Breast epithelium (tissue), 4 donors: ENCODE measurements at regions not wholly inside any gene's neighbourhood (a gene's known extent, or its start where the extent isn't known, plus 50 kb on each side); places are given as distances from the start of the nearest gene placed in this dataset.

Experiments used
- DNase-seq, 2 donors: peaks; one replicate each; pipeline ENCODE4 v3.0.0-alpha.2; 2019; ENCODE audit warnings: low spot score in 2 of 2
- H3K27ac ChIP-seq, 2 donors: fragments of 200-600 bp; sonication (generic) in 1 of 2; one replicate each; pipeline ENCODE4 v1.5.1; 2016 to 2019; ENCODE audit warnings: mild to moderate bottlenecking in 1 of 2
- H3K27me3 ChIP-seq, 2 donors: fragments of 200-600 bp; sonication (generic) in 1 of 2; one replicate each; pipeline versions ENCODE4 v1.5.1 to v1.6.0; 2017 to 2019; ENCODE audit warnings: control low read depth in 1 of 2, mild to moderate bottlenecking in 1 of 2
- H3K36me3 ChIP-seq: fragments of 200-600 bp; one replicate; pipeline ENCODE4 v1.5.1; 2019
- H3K4me1 ChIP-seq, 2 donors: fragments of 200-600 bp; sonication (generic); one replicate each; pipeline ENCODE4 v1.5.1; 2016 to 2019; ENCODE audit warnings: control low read depth in 1 of 2
- H3K4me3 ChIP-seq, 3 donors: fragments of 200-600 bp; sonication (generic); 1 replicate in 2 of 3; 2 replicates in 1 of 3; pipeline ENCODE4 v1.5.1; 2016 to 2019; ENCODE audit warnings: mild to moderate bottlenecking in 3 of 3, moderate library complexity in 2 of 3
- H3K9me3 ChIP-seq, 2 donors: fragments of 200-600 bp; sonication (generic) in 1 of 2; one replicate each; pipeline ENCODE4 v1.5.1; 2016 to 2019; ENCODE audit warnings: control low read depth in 1 of 2
- CTCF ChIP-seq, 3 donors: fragments of 450-650 bp; IDR thresholded peaks; one replicate each; pipeline ENCODE4 v1.5.1; 2016 to 2017; ENCODE audit warnings: antibody characterized with exemption in 3 of 3, mild to moderate bottlenecking in 3 of 3, moderate library complexity in 3 of 3
- POLR2A ChIP-seq: fragments of 450-650 bp; IDR thresholded peaks from one replicate; pipeline ENCODE4 v1.6.1; 2016; ENCODE audit warnings: antibody characterized with exemption, mild to moderate bottlenecking, moderate library complexity
- POLR2AphosphoS5 ChIP-seq, 3 donors: sonication (generic); formaldehyde crosslinking; IDR thresholded peaks; one replicate each; pipeline ENCODE4 v1.6.1; 2017; ENCODE audit warnings: antibody characterized with exemption in 3 of 3
- intact Hi-C: fragments of 100-400 bp; cut with DNase I; formaldehyde crosslinking; loops from one replicate; pipeline ENCODE4 v1.15.1; 2023; ENCODE audit warnings: low total_unique reads

GRCh38 chr3:80993241-80993945, 768.1 kb downstream of the GBE1 start:
- intact Hi-C loops, result no loop called here
- DNase-seq, result no peak
- Histone ChIP-seq H3K9me3 (no peaks in the 10 kb centered on the region), H3K27ac (no peak overlapping the region), H3K36me3 (no peaks in the 10 kb centered on the region), H3K4me1 (no peaks in the 10 kb centered on the region), H3K4me3 (no peak overlapping the region), H3K27me3 (no peaks in the 10 kb centered on the region)
- TF ChIP-seq POLR2AphosphoS5 (IDR thresholded peaks at IDR 0.05) (no peak), POLR2A (no peak), CTCF (IDR thresholded peaks at IDR 0.05) (no peak)

GRCh38 chr3:80983753-80984152, 777.7 kb downstream of the GBE1 start:
- Histone ChIP-seq H3K4me3 (no peak overlapping the region), H3K36me3 (no peaks in the 10 kb centered on the region), H3K4me1 (no peaks in the 10 kb centered on the region), H3K9me3 (no peaks in the 10 kb centered on the region), H3K27me3 (no peaks in the 10 kb centered on the region), H3K27ac (no peak overlapping the region)
- DNase-seq, result no peak
- TF ChIP-seq POLR2AphosphoS5 (IDR thresholded peaks at IDR 0.05), result no peak
- TF ChIP-seq CTCF (IDR thresholded peaks at IDR 0.05), result no peak
- no peak for TF ChIP-seq POLR2A
- intact Hi-C loops, result no loop called here

GRCh38 chr3:80978216-80978969, 783.1 kb downstream of the GBE1 start:
- TF ChIP-seq CTCF (IDR thresholded peaks at IDR 0.05), result no peak
- no peak for TF ChIP-seq POLR2AphosphoS5 (IDR thresholded peaks at IDR 0.05)
- TF ChIP-seq POLR2A, result no peak
- intact Hi-C loops, result no loop called here
- H3K4me3 ChIP-seq, result no peak overlapping the region

DNA sequence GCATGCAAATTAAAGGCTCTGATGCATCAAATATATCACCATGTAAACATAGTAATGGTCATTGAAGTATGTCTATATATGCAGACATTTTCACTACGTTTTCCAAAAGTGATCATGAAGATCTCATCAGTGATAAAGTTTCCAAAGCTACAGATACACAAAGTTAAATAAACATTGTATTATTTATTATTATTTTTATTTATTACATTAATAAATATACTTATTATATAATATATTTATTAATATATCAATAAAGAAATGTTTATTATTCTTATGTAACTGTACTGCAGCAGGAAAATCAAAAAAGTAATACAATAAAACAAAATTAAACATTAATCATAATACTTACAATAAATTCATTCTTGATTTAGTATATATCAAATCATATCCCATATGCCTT, 791.2 kb downstream of the GBE1 start:
- no peak for DNase-seq
- Histone ChIP-seq H3K4me1 (no peaks in the 10 kb centered on the region), H3K27me3 (no peaks in the 10 kb centered on the region), H3K36me3 (no peaks in the 10 kb centered on the region), H3K9me3 (no peaks in the 10 kb centered on the region), H3K27ac (no peak overlapping the region), H3K4me3 (no peak overlapping the region)
- intact Hi-C loops, result no loop called here
- TF ChIP-seq POLR2AphosphoS5 (IDR thresholded peaks at IDR 0.05) (no peak), POLR2A (no peak), CTCF (IDR thresholded peaks at IDR 0.05) (no peak)

More at GRCh38 chr3:80978216-80978969, 783.1 kb downstream of the GBE1 start:
- no peaks in the 10 kb centered on the region for H3K36me3 ChIP-seq
- no peak overlapping the region for H3K27ac ChIP-seq
- H3K9me3 ChIP-seq, result no peaks in the 10 kb centered on the region
- H3K27me3 ChIP-seq, result no peaks in the 10 kb centered on the region
- DNase-seq, result no peak
- no peaks in the 10 kb centered on the region for H3K4me1 ChIP-seq

GRCh38 chr3:80929576-80929975, 831.9 kb downstream of the GBE1 start:
- Histone ChIP-seq H3K4me3 (no peak overlapping the region), H3K27ac (no peak overlapping the region), H3K36me3 (no peaks in the 10 kb centered on the region), H3K4me1 (no peaks in the 10 kb centered on the region), H3K9me3 (no peaks in the 10 kb centered on the region), H3K27me3 (no peaks in the 10 kb centered on the region)
- DNase-seq, result no peak
- no peak for TF ChIP-seq CTCF (IDR thresholded peaks at IDR 0.05)
- no peak for TF ChIP-seq POLR2A
- no peak for TF ChIP-seq POLR2AphosphoS5 (IDR thresholded peaks at IDR 0.05)
- intact Hi-C loops, result no loop called here
